ENCODE measurements at regions not wholly inside any gene's neighbourhood (a gene's known extent, or its start where the extent isn't known, plus 50 kb on each side); places are given as distances from the start of the nearest gene placed in this dataset.

DNA sequence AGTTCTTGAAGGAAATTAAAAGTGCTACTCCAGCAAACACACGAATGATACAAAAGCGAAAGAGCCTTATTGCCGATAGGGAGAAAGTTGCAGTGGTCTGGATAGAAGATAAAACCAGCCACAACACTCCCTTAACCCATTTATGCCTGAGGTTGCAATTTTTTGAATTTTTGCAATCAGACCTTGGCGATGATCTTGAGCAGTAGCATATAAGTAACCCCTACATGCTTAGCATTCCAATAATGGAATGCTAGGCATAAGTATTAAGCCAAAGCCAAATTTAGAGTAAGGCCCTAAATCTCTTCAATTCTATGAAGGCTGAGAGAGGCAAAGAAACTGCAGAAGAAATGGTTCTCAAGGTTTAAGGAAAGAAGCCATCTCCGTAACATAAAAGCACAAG is 153.5 kb downstream of the SLC28A3 start:
- DNase-seq = no peak

DNA sequence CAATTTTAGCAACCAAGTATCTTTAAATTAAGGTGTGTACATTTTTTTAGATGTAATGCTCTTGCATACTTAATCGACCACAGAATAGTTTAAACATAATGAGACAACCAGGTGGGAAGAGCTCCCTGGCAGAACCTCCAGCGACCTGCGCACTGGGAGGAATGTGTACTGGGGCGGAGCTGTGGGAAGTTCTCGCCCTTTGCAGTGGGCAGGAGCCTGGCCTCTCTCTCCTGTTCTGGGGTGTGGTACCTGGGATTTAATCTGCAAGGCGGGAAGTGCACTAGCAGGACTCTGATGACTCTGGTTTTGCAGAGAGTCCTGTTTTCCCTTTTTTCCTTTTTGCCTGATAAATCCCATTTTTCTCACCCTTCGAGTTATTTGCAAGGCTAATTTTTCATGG is 150.7 kb downstream of the SLC28A3 start:
- DNase-seq = no peak

DNA sequence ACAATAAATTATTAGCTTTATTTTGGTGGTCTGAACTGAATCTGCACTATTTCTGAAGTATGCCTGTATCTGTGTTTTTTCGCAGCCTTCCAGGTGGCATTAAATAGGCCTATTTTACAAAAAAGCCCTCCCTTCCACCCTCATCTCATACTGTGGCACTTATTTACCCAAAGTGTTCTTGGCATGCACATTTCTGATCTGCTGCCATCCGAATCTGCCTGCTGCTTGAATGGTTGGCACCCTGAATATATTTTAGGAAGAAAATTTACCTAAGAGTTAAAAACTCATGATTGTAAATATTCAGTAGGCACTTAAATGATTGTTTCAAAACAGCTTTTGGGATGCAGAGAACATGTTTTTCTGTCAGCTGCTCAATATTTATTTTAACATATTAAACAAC is 150.1 kb downstream of the SLC28A3 start:
- no peak for DNase-seq

DNA sequence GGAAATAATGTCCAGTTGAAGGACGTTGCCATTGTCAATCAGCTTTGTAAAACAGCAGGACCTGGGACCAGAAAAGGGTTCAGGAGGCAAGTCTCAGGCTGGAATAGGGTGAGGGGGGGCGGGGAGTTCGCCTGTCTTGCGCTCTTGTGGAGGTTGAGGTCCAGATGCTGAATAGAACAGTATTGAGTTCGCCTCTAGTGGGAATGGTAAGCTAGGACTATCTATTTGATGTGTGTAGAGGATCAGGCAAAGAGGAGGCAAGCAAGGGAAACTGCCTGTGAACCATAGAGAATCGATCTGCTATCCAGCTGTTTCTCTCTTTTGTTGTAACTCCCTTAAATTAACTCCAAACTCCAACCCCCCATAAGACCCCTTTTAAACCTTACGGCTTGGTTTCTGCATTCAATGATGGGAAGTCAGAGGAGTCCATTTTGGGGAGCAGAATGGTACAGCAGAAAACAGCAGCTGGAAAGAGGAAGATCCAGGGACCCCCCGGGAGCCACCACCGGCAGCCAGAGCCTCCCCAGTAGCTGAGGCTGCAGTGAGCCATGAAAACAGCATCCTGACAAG is 133.7 kb downstream of the SLC28A3 start:
- no peak for DNase-seq

DNA sequence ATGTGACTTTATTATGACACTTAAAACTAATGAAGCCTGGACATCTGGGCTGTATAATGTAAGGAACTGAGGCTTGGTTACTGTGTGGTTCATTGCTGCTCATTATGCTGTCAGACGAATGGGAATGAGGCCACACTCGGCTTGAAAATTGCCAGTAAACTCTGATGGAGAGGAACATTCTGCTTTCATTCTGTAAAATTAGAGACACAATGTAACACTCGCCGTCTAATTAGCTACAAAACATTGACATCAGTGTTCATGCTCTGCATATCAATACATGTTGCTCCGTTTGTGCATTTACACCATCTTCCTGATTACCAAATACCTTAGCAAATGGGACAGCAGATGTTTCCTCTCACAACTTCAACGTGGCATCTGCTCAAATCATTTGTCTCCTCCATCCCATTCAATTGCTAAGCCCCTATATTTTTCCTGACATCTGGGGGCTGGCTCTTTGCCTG is 133.0 kb downstream of the SLC28A3 start:
- no peak for DNase-seq

DNA sequence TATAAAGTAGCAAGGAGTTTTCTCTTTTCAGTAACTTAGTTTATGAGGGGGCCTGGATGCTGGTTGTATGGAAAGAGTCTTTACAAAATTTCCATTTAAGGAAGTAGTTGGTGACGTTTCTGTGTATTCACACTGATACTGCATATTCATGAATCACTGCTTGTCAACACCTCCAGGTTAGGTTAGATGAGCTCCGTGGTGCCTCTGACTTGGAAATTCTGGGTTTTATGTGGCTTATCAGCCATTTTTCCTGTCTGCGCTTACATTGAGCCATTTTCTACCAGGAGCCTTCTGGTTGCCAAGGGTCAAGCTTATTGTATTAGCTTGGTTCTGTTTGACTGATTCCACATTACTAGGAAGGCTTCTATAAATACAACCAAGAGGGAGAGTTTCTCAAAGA is 128.3 kb downstream of the SLC28A3 start:
- DNase-seq = no peak

DNA sequence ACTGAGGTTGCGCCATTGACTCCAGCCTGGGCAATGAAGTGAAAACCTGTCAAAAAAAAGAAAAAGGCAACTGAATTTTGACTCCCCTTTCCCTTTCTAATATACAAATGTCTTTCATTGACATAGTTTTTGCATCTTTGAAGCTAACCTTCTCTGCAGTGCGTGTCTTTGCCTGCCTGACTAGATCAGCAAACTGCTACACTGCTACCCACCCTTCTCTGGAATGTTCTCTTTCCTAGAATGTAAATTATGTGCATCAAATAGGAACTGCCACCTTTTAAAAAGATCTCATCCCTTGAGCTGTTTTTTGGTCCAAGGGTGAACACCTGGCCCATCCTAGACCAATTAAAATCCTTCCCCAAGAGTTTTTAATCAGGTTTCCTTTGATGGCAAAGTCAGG is 127.6 kb downstream of the SLC28A3 start:
- DNase-seq = no peak

DNA sequence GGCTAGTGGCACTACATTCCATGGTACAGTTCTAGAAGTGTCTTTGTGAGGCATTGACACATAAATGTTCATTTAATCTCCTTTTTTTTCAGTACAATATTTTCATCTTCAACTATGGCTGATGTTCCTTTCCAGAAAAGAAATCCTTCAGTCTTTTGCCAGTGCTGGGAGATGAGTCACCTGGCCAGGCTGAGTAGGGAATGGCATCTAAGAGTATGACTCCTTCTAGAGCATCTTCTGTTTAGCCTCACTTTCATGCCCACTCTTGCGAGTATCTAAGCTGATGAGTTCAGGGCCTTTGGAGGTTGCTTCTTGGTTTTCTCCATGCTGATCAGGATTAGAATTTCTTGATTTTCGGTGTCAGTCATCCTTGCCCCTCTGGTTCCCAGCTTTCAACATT is 124.4 kb downstream of the SLC28A3 start:
- no peak for DNase-seq

DNA sequence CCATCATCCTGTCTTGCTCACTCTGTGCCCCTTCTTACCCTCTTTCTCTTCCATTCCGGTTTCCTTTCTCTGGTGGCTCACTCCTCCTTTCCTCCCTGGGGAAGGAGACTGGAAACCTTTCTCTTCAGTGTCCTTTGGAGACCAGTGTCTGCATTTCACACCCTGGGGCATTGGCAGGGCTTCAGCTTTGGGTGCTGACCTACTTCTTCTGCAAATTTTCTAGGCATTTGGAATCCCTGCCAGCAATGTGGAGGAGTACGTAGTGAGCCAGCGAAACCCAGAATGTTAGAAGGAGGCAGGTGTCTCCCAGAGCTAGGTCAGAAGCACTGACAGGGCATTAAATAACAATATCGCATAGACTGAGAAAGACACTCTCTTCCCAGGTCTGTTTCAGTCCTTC is 122.2 kb downstream of the SLC28A3 start:
- no peak for DNase-seq

DNA sequence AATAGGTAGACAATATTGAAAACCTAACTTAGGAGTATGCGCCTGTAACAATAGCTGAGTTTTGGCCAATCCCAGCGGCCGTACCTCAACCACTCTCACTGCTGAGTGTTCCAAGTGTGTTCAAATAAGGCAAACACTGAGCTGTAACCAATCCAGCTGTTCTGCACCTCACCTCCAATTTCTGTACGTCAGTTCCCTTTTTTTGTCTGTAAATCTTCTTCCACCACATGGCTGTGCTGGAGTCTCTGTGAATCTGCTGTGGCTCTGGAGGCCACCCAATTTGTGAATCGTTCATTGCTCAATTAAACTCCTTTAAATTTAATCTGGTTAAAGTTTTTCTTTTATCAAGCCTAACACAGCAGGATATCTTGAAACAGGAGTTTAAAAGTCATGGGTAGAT is 116.3 kb downstream of the SLC28A3 start:
- DNase-seq = no peak

All from NCI-H446 treated with DMSO at 0.1 percent for 48 hours (cell line).